ENCODE measurements at regions not wholly inside any gene's neighbourhood (a gene's known extent, or its start where the extent isn't known, plus 50 kb on each side); places are given as distances from the start of the nearest gene placed in this dataset.

- TF ChIP-seq HOXA7 (CRISPR knock-in tag; IDR thresholded peaks at IDR 0.05), result no peak
- no peak for TF ChIP-seq HMGA1 (CRISPR knock-in tag; conservative IDR thresholded peaks at IDR 0.05)
- TF ChIP-seq RFX5 (IDR thresholded peaks at IDR 0.05; ENCODE audit: low read depth, low read length), result no peak
- TF ChIP-seq HNRNPUL1 (IDR thresholded peaks at IDR 0.05; ENCODE audit: low read depth, low read length), result no peak
- TF ChIP-seq HIVEP1 (CRISPR knock-in tag; IDR thresholded peaks at IDR 0.05), result no peak
- TF ChIP-seq ZFP36 (IDR thresholded peaks at IDR 0.05; ENCODE audit: borderline replicate concordance, low read depth, low read length, partially characterized antibody), result no peak
Measured at GRCh38 chr3:137065381-137065780, 107.6 kb downstream of the IL20RB start.

Data from HepG2 (cell line).